ENCODE measurements at regions not wholly inside any gene's neighbourhood (a gene's known extent, or its start where the extent isn't known, plus 50 kb on each side); places are given as distances from the start of the nearest gene placed in this dataset.

- no peak for ATAC-seq
- intact Hi-C loops (cut with DNase I), result no loop called here
- H3K27ac ChIP-seq, result peak overlapping the region in 1 of 10 donors; percentile 75
Observed at GRCh38 chr4:20629186-20630106, 70.8 kb upstream of the PACRGL start.

GRCh38 chr4:20638825-20639224 lies 61.4 kb upstream of the PACRGL start:
- ATAC-seq (no peak), DNase-seq (no peak)
- Histone ChIP-seq H3K4me3 (no peak overlapping the region), H3K4me1 (no peaks in the 10 kb centered on the region), H3K9me3 (peaks cover 0 to 14% (median 0%) of the 10 kb centered on the region in 11 donors), H3K27ac (no peak overlapping the region), H3K36me3 (no peaks in the 10 kb centered on the region), H3K27me3 (no peaks in the 10 kb centered on the region)
- intact Hi-C loops (cut with DNase I), result no loop called here
- 58 to 76% methylated on average over 3 of the region's 3 CpGs for WGBS, 2 donors
- no peak for TF ChIP-seq CTCF (IDR thresholded peaks at IDR 0.05)

More at GRCh38 chr4:20629186-20630106, 70.8 kb upstream of the PACRGL start:
- H3K4me1 ChIP-seq, result peaks cover 0 to 25% (median 0%) of the 10 kb centered on the region in 9 donors
- H3K27me3 ChIP-seq, result no peaks in the 10 kb centered on the region
- peaks cover 0 to 5% (median 0%) of the 10 kb centered on the region in 11 donors for H3K9me3 ChIP-seq
- DNase-seq, result no peak
- H3K4me3 ChIP-seq, result no peak overlapping the region
- H3K36me3 ChIP-seq, result no peaks in the 10 kb centered on the region
- no peak for TF ChIP-seq CTCF (IDR thresholded peaks at IDR 0.05)
- 65 to 70% methylated on average over 6 of the region's 6 CpGs for WGBS, 2 donors

DNA sequence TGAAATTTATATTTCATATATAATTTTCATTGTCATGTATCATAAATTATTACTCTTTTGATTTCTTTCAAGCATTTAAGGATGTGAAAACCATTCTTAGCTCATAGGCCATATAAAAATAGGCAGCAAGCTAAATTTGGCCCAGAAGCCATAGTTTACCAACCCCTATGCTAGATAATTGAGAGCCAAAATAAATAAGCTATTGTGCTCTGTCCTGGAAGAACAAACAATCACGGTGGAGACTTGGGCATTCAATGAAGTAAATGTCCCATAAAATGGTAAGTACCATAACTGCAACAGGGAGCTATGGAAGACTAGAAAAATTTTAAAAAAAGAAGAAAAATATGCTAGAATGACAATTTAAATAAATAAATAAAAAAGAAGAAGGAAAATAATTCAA lies 60.9 kb upstream of the PACRGL start:
- peaks cover 0 to 14% (median 0%) of the 10 kb centered on the region in 11 donors for H3K9me3 ChIP-seq
- H3K36me3 ChIP-seq, result no peaks in the 10 kb centered on the region
- H3K27ac ChIP-seq, result no peak overlapping the region
- TF ChIP-seq CTCF (IDR thresholded peaks at IDR 0.05), result no peak
- no peaks in the 10 kb centered on the region for H3K4me1 ChIP-seq
- no peaks in the 10 kb centered on the region for H3K27me3 ChIP-seq
- H3K4me3 ChIP-seq, result no peak overlapping the region
- no peak for DNase-seq
- peak in 1 of 8 donors; percentile 29 for ATAC-seq
- 46 to 54% methylated on average over 1 of the region's 1 CpG for WGBS, 2 donors
- intact Hi-C loops (cut with DNase I), result no loop called here

- no peak for TF ChIP-seq CTCF (IDR thresholded peaks at IDR 0.05)
- ATAC-seq, result no peak
- H3K27me3 ChIP-seq, result no peaks in the 10 kb centered on the region
- intact Hi-C loops (cut with DNase I), result no loop called here
- H3K36me3 ChIP-seq, result no peaks in the 10 kb centered on the region
- H3K4me1 ChIP-seq, result no peaks in the 10 kb centered on the region
- DNase-seq, result no peak
- 61 to 70% methylated on average over 2 of the region's 2 CpGs for WGBS, 2 donors
- no peak overlapping the region for H3K4me3 ChIP-seq
- H3K9me3 ChIP-seq, result peaks cover 0 to 14% (median 0%) of the 10 kb centered on the region in 11 donors
- H3K27ac ChIP-seq, result no peak overlapping the region
Observed at GRCh38 chr4:20640989-20641388, 59.3 kb upstream of the PACRGL start.

Data from heart right ventricle (tissue), 16 donors.